B cell (primary cell): ENCODE measurements at regions not wholly inside any gene's neighbourhood (a gene's known extent, or its start where the extent isn't known, plus 50 kb on each side); places are given as distances from the start of the nearest gene placed in this dataset.

Experiments
- ATAC-seq: fragments of 200-7000 bp; cut with Tn5 transposase; one replicate; pipeline ENCODE4 v1.10.0; 2021; ENCODE audit warnings: low read depth, mild to moderate bottlenecking, moderate number of reproducible peaks, moderate library complexity
- CTCF ChIA-PET: fragments of 350-600 bp; sonication (Branson Sonifier 250); formaldehyde crosslinking; loops from one replicate; lab custom pipeline; 2021; ENCODE audit warnings: antibody characterized with exemption, inconsistent platforms; lab: Charles Lee
- POLR2A ChIA-PET: fragments of 350-600 bp; sonication (Branson Sonifier 250); formaldehyde crosslinking; loops from one replicate; lab custom pipeline; 2021; ENCODE audit warnings: antibody characterized with exemption; lab: Charles Lee
- DNase-seq: peaks from one replicate; pipeline ENCODE4 v3.0.0; 2013
- H2AFZ ChIP-seq: 2 replicates; pipeline ENCODE4 v1.6.1; 2012; ENCODE audit warnings: mild to moderate bottlenecking, low read depth, low read length; ENCODE audit not compliant: insufficient read depth, poor library complexity, severe bottlenecking
- H3K27ac ChIP-seq, 2 donors: 1 replicate in 1 of 2; 2 replicates in 1 of 2; pipeline ENCODE4 v1.5.1; 2012 to 2013; ENCODE audit warnings: low read length in 2 of 2, mild to moderate bottlenecking in 2 of 2, moderate library complexity in 1 of 2
- H3K27me3 ChIP-seq, 4 experiments: fragments of 200-600 bp in 1 of 4; sonication (generic) in 1 of 4; replicated peaks in 1 of 4; 1 replicate in 2 of 4; 2 replicates in 2 of 4; pipeline versions ENCODE4 v1.6.1 to v1.7.0; 2013 to 2016; ENCODE audit warnings: low read length in 3 of 4, mild to moderate bottlenecking in 2 of 4, mixed read lengths in 1 of 4, moderate library complexity in 1 of 4; ENCODE audit not compliant: insufficient read depth in 4 of 4, control insufficient read depth in 3 of 4; ENCODE audit errors: control extremely low read depth in 1 of 4
- H3K36me3 ChIP-seq, 2 experiments: replicated peaks in 1 of 2; 1 replicate in 1 of 2; 2 replicates in 1 of 2; pipeline versions ENCODE4 v1.6.1 to v1.7.1; 2013; ENCODE audit warnings: low read length in 1 of 2; ENCODE audit not compliant: insufficient read depth in 2 of 2, control insufficient read depth in 1 of 2; ENCODE audit errors: control extremely low read depth in 1 of 2, extremely low read depth in 1 of 2
- H3K4me1 ChIP-seq, 2 donors: fragments of 200-600 bp in 1 of 2; sonication (generic) in 1 of 2; 1 replicate in 1 of 2; 2 replicates in 1 of 2; pipeline versions ENCODE4 v1.5.1 to v1.6.1; 2013 to 2017; ENCODE audit warnings: low read length in 2 of 2; ENCODE audit not compliant: control insufficient read depth in 2 of 2, insufficient read depth in 2 of 2
- H3K4me2 ChIP-seq: replicated peaks from 2 replicates; pipeline ENCODE3; 2012; ENCODE audit warnings: mild to moderate bottlenecking, low read depth, low read length; ENCODE audit not compliant: poor library complexity, severe bottlenecking
- H3K4me3 ChIP-seq, 5 experiments: fragments of 200-600 bp in 1 of 5; sonication (generic) in 1 of 5; 1 replicate in 3 of 5; 2 replicates in 2 of 5; pipeline versions ENCODE4 v1.5.1 to v1.7.0; 2011 to 2016; ENCODE audit warnings: low read length in 4 of 5, mild to moderate bottlenecking in 4 of 5, low read depth in 2 of 5, control low read depth in 1 of 5, moderate library complexity in 1 of 5; ENCODE audit not compliant: insufficient read depth in 1 of 5; ENCODE audit errors: control extremely low read depth in 1 of 5, extremely low read depth in 1 of 5
- H3K79me2 ChIP-seq: fragments of 200-600 bp; sonication (generic); one replicate; pipeline ENCODE4 v1.6.0; 2016; ENCODE audit warnings: low read length; ENCODE audit not compliant: control insufficient read depth, insufficient read depth
- H3K9ac ChIP-seq: fragments of 200-600 bp; sonication (generic); 2 replicates; pipeline ENCODE4 v1.6.1; 2017; ENCODE audit warnings: mild to moderate bottlenecking, low read length, moderate library complexity
- H3K9me3 ChIP-seq, 3 donors: one replicate each; pipeline versions ENCODE4 v1.6.1 to v1.7.1; 2013; ENCODE audit warnings: low read length in 2 of 3; ENCODE audit not compliant: control insufficient read depth in 2 of 3, insufficient read depth in 1 of 3; ENCODE audit errors: control extremely low read depth in 1 of 3
- H4K20me1 ChIP-seq: 2 replicates; pipeline ENCODE4 v1.6.0; 2012; ENCODE audit warnings: mild to moderate bottlenecking, low read length; ENCODE audit not compliant: insufficient read depth, control insufficient read depth, poor library complexity, severe bottlenecking
- H3K27ac Mint-ChIP-seq: one replicate; pipeline ENCODE4 v1.8.0; 2021; ENCODE audit warnings: mixed read lengths
- H3K27me3 Mint-ChIP-seq: one replicate; pipeline ENCODE4 v1.8.0; 2021; ENCODE audit warnings: mixed read lengths
- H3K4me1 Mint-ChIP-seq: one replicate; pipeline ENCODE4 v1.8.0; 2021; ENCODE audit warnings: mixed read lengths
- H3K4me3 Mint-ChIP-seq: one replicate; pipeline ENCODE4 v1.8.0; 2021; ENCODE audit warnings: mixed read lengths
- H3K9me3 Mint-ChIP-seq: one replicate; pipeline ENCODE4 v1.8.0; 2022; ENCODE audit warnings: mixed read lengths; ENCODE audit not compliant: insufficient read depth
- EZH2 ChIP-seq: IDR thresholded peaks from 2 replicates; pipeline ENCODE4 v1.6.1; 2012; ENCODE audit warnings: borderline replicate concordance, low read depth, mild to moderate bottlenecking, moderate library complexity, low read length; ENCODE audit not compliant: insufficient read depth, poor library complexity, severe bottlenecking
- WGBS: methylation state at CpG from one replicate; pipeline ENCODE4 v1.1.5; 2013; ENCODE audit warnings: missing lambda C conversion rate; ENCODE audit not compliant: insufficient coverage; 5-methylcytosine and 5-hydroxymethylcytosine counted together
- intact Hi-C: fragments of 100-400 bp; cut with micrococcal nuclease; formaldehyde crosslinking; loops from one replicate; pipeline ENCODE4 v1.10.0; 2022
- TF ChIP-seq, protein P1 (sequence below): fragments of 200-600 bp; IDR thresholded peaks from one replicate; pipeline ENCODE4 v1.8.0; 2022; ENCODE audit warnings: antibody characterized with exemption, mild to moderate bottlenecking

DNA sequence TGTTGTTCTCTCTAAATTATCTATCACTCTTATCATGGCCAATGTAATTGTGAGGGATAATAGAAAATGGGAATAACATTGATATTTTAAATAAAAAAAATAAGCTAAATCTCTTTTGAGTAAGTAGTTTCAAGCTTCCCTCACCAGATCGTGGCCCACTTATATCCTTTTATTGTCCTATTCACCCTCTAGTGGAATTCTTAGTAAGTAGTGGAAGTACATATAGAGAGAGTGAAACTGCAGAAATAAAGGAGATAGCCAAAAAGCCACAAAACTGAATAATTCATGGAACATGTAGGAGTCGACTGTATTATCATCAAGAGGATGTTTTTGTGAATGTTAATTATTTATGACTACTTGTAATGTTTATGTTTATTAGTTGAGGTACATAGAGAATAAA, 66.1 kb upstream of the DTNA start:
- Mint-ChIP-seq H3K9me3 (no peaks in the 10 kb centered on the region), H3K27me3 (no peaks in the 10 kb centered on the region), H3K4me3 (no peak overlapping the region), H3K27ac (no peak overlapping the region), H3K4me1 (no peaks in the 10 kb centered on the region)
- ChIA-PET POLR2A (no interaction called here), CTCF (no interaction called here)
- no peak for ATAC-seq
- intact Hi-C loops: no loop called here
- H4K20me1 ChIP-seq: no peaks in the 10 kb centered on the region
- H3K4me2 ChIP-seq: no peak overlapping the region
- no peaks in the 10 kb centered on the region for H3K27me3 ChIP-seq
- H3K4me1 ChIP-seq: no peaks in the 10 kb centered on the region
- no peak overlapping the region for H3K27ac ChIP-seq
- WGBS: no CpG with 5 or more reads among the region's 2 CpGs
- DNase-seq: no peak
- H3K79me2 ChIP-seq: no peaks in the 10 kb centered on the region
- TF ChIP-seq EZH2: no peak
- TF ChIP-seq, protein P1, sequence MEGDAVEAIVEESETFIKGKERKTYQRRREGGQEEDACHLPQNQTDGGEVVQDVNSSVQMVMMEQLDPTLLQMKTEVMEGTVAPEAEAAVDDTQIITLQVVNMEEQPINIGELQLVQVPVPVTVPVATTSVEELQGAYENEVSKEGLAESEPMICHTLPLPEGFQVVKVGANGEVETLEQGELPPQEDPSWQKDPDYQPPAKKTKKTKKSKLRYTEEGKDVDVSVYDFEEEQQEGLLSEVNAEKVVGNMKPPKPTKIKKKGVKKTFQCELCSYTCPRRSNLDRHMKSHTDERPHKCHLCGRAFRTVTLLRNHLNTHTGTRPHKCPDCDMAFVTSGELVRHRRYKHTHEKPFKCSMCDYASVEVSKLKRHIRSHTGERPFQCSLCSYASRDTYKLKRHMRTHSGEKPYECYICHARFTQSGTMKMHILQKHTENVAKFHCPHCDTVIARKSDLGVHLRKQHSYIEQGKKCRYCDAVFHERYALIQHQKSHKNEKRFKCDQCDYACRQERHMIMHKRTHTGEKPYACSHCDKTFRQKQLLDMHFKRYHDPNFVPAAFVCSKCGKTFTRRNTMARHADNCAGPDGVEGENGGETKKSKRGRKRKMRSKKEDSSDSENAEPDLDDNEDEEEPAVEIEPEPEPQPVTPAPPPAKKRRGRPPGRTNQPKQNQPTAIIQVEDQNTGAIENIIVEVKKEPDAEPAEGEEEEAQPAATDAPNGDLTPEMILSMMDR: no peak
- H2AFZ ChIP-seq: no peak overlapping the region
- H3K4me3 ChIP-seq: no peak overlapping the region
- H3K9ac ChIP-seq: no peak overlapping the region
- H3K9me3 ChIP-seq: peaks cover 0 to 2% (median 0%) of the 10 kb centered on the region in 3 donors
- H3K36me3 ChIP-seq: no peaks in the 10 kb centered on the region

DNA sequence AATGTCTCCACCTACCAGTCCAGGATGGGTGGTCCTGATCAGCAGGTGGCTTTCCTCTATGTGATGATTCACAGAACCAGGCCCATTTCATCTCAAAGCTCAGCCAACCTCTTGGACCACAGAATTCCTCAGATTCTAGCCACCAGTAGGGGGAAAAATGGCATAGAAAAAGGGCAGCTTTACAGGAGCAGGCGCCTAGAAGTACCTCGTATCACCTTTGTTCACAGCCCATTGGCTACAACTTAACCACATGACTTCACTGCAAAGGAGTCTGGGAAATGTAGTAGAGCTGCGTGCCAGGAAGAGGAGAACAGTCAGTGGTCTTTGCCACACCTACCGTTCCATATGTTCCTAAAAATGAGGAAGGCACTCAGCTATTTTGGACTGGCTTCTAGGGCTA, 62.8 kb upstream of the DTNA start:
- Histone ChIP-seq H3K9me3 (peaks cover 0 to 2% (median 0%) of the 10 kb centered on the region in 3 donors), H3K27me3 (no peaks in the 10 kb centered on the region), H3K4me2 (no peak overlapping the region), H3K4me1 (no peaks in the 10 kb centered on the region), H3K9ac (no peak overlapping the region), H3K27ac (no peak overlapping the region), H3K36me3 (no peaks in the 10 kb centered on the region), H4K20me1 (no peaks in the 10 kb centered on the region), H2AFZ (no peak overlapping the region), H3K4me3 (no peak overlapping the region), H3K79me2 (no peaks in the 10 kb centered on the region)
- Mint-ChIP-seq H3K27me3 (no peaks in the 10 kb centered on the region), H3K4me1 (no peaks in the 10 kb centered on the region), H3K4me3 (no peak overlapping the region), H3K9me3 (no peaks in the 10 kb centered on the region), H3K27ac (no peak overlapping the region)
- ATAC-seq (no peak), DNase-seq (no peak)
- 60% methylated on average over 1 of the region's 4 CpGs for WGBS
- TF ChIP-seq, protein P1: no peak
- TF ChIP-seq EZH2: no peak
- intact Hi-C loops: no loop called here
- POLR2A ChIA-PET: no interaction called here
- CTCF ChIA-PET: interaction anchor here (0.9 kb wide), 1 partner anchor 14 kb away, joined by 3 read pairs; no protein-coding TSS in a partner anchor
